Breast epithelium (tissue), 3 donors: ENCODE measurements at regions not wholly inside any gene's neighbourhood (a gene's known extent, or its start where the extent isn't known, plus 50 kb on each side); places are given as distances from the start of the nearest gene placed in this dataset.

ENCODE experiments used
- CTCF ChIP-seq, 3 donors: fragments of 450-650 bp; IDR thresholded peaks; one replicate each; pipeline ENCODE4 v1.5.1; 2016 to 2017; ENCODE audit warnings: antibody characterized with exemption in 3 of 3, mild to moderate bottlenecking in 3 of 3, moderate library complexity in 3 of 3
- POLR2A ChIP-seq: fragments of 450-650 bp; IDR thresholded peaks from one replicate; pipeline ENCODE4 v1.6.1; 2016; ENCODE audit warnings: antibody characterized with exemption, mild to moderate bottlenecking, moderate library complexity
- POLR2AphosphoS5 ChIP-seq, 3 donors: sonication (generic); formaldehyde crosslinking; IDR thresholded peaks; one replicate each; pipeline ENCODE4 v1.6.1; 2017; ENCODE audit warnings: antibody characterized with exemption in 3 of 3

GRCh38 chr14:105864651-105865265 is 338.4 kb downstream of the TMEM121 start:
- TF ChIP-seq CTCF (IDR thresholded peaks at IDR 0.05) (no peak), POLR2A (no peak), POLR2AphosphoS5 (IDR thresholded peaks at IDR 0.05) (no peak)
